DOHH2 (cell line): ENCODE measurements at regions not wholly inside any gene's neighbourhood (a gene's known extent, or its start where the extent isn't known, plus 50 kb on each side); places are given as distances from the start of the nearest gene placed in this dataset.

Experiments
- EZH2phosphoT487 ChIP-seq: fragments of 200-600 bp; sonication (generic); IDR thresholded peaks from 2 replicates; pipeline ENCODE4 v1.6.1; 2017; ENCODE audit warnings: borderline replicate concordance, mild to moderate bottlenecking, antibody characterized with exemption, low read length, moderate library complexity, mixed read lengths
- TF ChIP-seq, protein P1 (sequence below): fragments of 200-600 bp; sonication (generic); IDR thresholded peaks from one replicate; pipeline ENCODE4 v1.5.1; 2014; ENCODE audit warnings: antibody characterized with exemption, mild to moderate bottlenecking, low read depth, low read length; ENCODE audit not compliant: poor library complexity, severe bottlenecking

DNA sequence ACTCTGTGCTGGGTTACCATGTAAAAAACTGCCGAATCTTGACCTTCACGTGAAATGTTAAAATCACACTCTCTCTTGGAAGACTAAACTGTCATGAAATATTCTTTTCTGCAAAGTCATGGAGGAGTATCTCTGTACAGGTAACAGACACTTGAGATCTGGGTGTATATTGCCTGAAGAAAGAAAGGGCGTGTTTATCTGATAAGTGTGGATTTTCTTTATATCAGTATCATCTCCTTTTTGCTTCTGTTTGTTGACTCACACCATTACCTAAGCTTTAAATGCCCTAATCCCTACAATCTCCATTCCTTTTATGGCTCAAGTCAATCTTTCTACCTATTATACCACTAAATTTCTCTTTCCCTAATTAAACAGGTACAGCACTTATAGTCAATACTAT, 673.2 kb upstream of the SOX9 start:
- TF ChIP-seq, protein P1, sequence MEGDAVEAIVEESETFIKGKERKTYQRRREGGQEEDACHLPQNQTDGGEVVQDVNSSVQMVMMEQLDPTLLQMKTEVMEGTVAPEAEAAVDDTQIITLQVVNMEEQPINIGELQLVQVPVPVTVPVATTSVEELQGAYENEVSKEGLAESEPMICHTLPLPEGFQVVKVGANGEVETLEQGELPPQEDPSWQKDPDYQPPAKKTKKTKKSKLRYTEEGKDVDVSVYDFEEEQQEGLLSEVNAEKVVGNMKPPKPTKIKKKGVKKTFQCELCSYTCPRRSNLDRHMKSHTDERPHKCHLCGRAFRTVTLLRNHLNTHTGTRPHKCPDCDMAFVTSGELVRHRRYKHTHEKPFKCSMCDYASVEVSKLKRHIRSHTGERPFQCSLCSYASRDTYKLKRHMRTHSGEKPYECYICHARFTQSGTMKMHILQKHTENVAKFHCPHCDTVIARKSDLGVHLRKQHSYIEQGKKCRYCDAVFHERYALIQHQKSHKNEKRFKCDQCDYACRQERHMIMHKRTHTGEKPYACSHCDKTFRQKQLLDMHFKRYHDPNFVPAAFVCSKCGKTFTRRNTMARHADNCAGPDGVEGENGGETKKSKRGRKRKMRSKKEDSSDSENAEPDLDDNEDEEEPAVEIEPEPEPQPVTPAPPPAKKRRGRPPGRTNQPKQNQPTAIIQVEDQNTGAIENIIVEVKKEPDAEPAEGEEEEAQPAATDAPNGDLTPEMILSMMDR, result no peak
- no peak for TF ChIP-seq EZH2phosphoT487
